Spleen (tissue), 11 donors: ENCODE measurements at regions not wholly inside any gene's neighbourhood (a gene's known extent, or its start where the extent isn't known, plus 50 kb on each side); places are given as distances from the start of the nearest gene placed in this dataset.

Source experiments
- DNase-seq: peaks from one replicate; pipeline ENCODE4 v3.0.0-alpha.2; 2020
- H3K27ac ChIP-seq, 8 donors: fragments of 200-600 bp; sonication (generic) in 7 of 8; 1 replicate in 4 of 8; 2 replicates in 4 of 8; pipeline versions ENCODE4 v1.5.0 to v1.8.0; 2016 to 2021; ENCODE audit warnings: inconsistent platforms in 4 of 8, mild to moderate bottlenecking in 4 of 8, moderate library complexity in 1 of 8
- H3K27me3 ChIP-seq, 7 donors: fragments of 200-600 bp; sonication (generic) in 6 of 7; replicated peaks in 1 of 7; 1 replicate in 4 of 7; 2 replicates in 3 of 7; pipeline versions ENCODE4 v1.5.0 to v1.8.0; 2016 to 2021; ENCODE audit warnings: inconsistent platforms in 3 of 7, mild to moderate bottlenecking in 1 of 7
- H3K36me3 ChIP-seq, 6 donors: fragments of 200-600 bp; sonication (generic) in 5 of 6; 1 replicate in 4 of 6; 2 replicates in 2 of 6; pipeline versions ENCODE4 v1.5.0 to v1.8.0; 2016 to 2021; ENCODE audit warnings: inconsistent platforms in 2 of 6
- H3K4me1 ChIP-seq, 6 donors: fragments of 200-600 bp; sonication (generic) in 5 of 6; 1 replicate in 3 of 6; 2 replicates in 3 of 6; pipeline versions ENCODE4 v1.5.0 to v1.8.0; 2016 to 2021; ENCODE audit warnings: inconsistent platforms in 3 of 6
- H3K4me3 ChIP-seq, 8 donors: fragments of 200-600 bp; sonication (generic) in 7 of 8; 1 replicate in 4 of 8; 2 replicates in 4 of 8; pipeline versions ENCODE4 v1.5.0 to v1.8.0; 2016 to 2021; ENCODE audit warnings: inconsistent platforms in 4 of 8, mild to moderate bottlenecking in 4 of 8, moderate library complexity in 2 of 8
- H3K9me3 ChIP-seq, 8 donors: fragments of 200-600 bp; sonication (generic) in 7 of 8; 1 replicate in 4 of 8; 2 replicates in 4 of 8; pipeline versions ENCODE4 v1.5.0 to v1.8.0; 2016 to 2021; ENCODE audit warnings: inconsistent platforms in 4 of 8
- POLR2A ChIP-seq, 3 donors: fragments of 450-650 bp; IDR thresholded peaks; one replicate each; pipeline ENCODE4 v1.5.1; 2017; ENCODE audit warnings: antibody characterized with exemption in 3 of 3, mild to moderate bottlenecking in 1 of 3
- POLR2AphosphoS5 ChIP-seq, 3 donors: sonication (generic); formaldehyde crosslinking; IDR thresholded peaks; one replicate each; pipeline ENCODE4 v1.5.1; 2017; ENCODE audit warnings: antibody characterized with exemption in 3 of 3
- WGBS, 5 donors: extraction: QIAGEN DNeasy Blood & Tissue Kit in 3 of 5; methylation state at CpG; one replicate each; pipeline versions ENCODE4 v1.1.5 to v1.1.7; 2013 to 2018; 5-methylcytosine and 5-hydroxymethylcytosine counted together
- intact Hi-C: fragments of 100-400 bp; cut with DNase I; formaldehyde crosslinking; loops from one replicate; pipeline ENCODE4 v1.15.0; 2023; ENCODE audit warnings: low total_unique reads
- TF ChIP-seq, protein P1 (sequence below), 11 experiments: fragments of 200-600 bp in 7 of 11; fragments of 450-650 bp in 4 of 11; sonication (generic) in 4 of 11; IDR thresholded peaks in 8 of 11; conservative IDR thresholded peaks in 3 of 11; 1 replicate in 7 of 11; 2 replicates in 4 of 11; pipeline versions ENCODE4 v1.4.0 to v1.8.0; 2016 to 2021; ENCODE audit warnings: antibody characterized with exemption in 11 of 11, inconsistent platforms in 4 of 11, mild to moderate bottlenecking in 1 of 11
- donor health status: healthy with polysubstance abuse.
- donor health status: DM: no; HTN: no; CAD: no; lungs with moderate emphysema.
- donor health status: DM: no; HTN: no; CAD: no.
- donor health status: Bipolar disorder and iron deficiency.
- donor health status: healthy.
- donor health status: DM: no; HTN: no; CAD: no.
- donor health status: DM: yes; HTN: yes; CAD: no.

DNA sequence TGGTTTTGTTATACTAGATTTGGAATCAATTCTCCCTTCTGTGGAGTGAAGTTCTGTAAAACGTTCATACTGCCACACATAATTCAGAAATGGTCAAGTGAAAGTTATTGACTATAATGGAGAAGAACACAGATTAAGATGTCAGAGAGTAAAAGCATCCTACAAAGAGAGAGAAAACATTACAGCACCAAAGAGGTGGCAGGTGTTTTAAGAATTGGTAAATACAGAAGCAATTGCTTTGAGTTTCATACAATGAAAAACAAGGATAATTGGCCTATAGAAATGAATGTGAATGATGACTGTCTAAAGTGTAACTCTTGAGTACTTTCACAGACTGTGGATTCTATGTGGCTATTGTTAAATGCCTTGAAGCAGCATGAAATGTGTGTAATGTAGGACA is 435.6 kb upstream of the SMIM31 start:
- Histone ChIP-seq H3K27ac (no peak overlapping the region), H3K4me3 (no peak overlapping the region), H3K4me1 (no peaks in the 10 kb centered on the region), H3K27me3 (no peaks in the 10 kb centered on the region), H3K9me3 (no peaks in the 10 kb centered on the region), H3K36me3 (no peaks in the 10 kb centered on the region)
- DNase-seq: no peak
- 41 to 65% (median 54%) methylated on average over 1 of the region's 1 CpG for WGBS, 5 donors
- TF ChIP-seq POLR2A (IDR thresholded peaks at IDR 0.05) (no peak), POLR2AphosphoS5 (IDR thresholded peaks at IDR 0.05) (no peak)
- TF ChIP-seq, protein P1, sequence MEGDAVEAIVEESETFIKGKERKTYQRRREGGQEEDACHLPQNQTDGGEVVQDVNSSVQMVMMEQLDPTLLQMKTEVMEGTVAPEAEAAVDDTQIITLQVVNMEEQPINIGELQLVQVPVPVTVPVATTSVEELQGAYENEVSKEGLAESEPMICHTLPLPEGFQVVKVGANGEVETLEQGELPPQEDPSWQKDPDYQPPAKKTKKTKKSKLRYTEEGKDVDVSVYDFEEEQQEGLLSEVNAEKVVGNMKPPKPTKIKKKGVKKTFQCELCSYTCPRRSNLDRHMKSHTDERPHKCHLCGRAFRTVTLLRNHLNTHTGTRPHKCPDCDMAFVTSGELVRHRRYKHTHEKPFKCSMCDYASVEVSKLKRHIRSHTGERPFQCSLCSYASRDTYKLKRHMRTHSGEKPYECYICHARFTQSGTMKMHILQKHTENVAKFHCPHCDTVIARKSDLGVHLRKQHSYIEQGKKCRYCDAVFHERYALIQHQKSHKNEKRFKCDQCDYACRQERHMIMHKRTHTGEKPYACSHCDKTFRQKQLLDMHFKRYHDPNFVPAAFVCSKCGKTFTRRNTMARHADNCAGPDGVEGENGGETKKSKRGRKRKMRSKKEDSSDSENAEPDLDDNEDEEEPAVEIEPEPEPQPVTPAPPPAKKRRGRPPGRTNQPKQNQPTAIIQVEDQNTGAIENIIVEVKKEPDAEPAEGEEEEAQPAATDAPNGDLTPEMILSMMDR (IDR thresholded peaks at IDR 0.05 in 8 of 11, conservative IDR thresholded peaks at IDR 0.05 in 3 of 11): no peak
- intact Hi-C loops: no loop called here

- intact Hi-C loops: no loop called here
- no peak for DNase-seq
- TF ChIP-seq POLR2AphosphoS5 (IDR thresholded peaks at IDR 0.05): no peak
- no peak for TF ChIP-seq POLR2A (IDR thresholded peaks at IDR 0.05)
- TF ChIP-seq, protein P1 (IDR thresholded peaks at IDR 0.05 in 8 of 11, conservative IDR thresholded peaks at IDR 0.05 in 3 of 11): no peak
- no peak overlapping the region for H3K4me3 ChIP-seq
- no peaks in the 10 kb centered on the region for H3K4me1 ChIP-seq
- no peaks in the 10 kb centered on the region for H3K36me3 ChIP-seq
- H3K9me3 ChIP-seq: no peaks in the 10 kb centered on the region
- H3K27ac ChIP-seq: no peak overlapping the region
- H3K27me3 ChIP-seq: no peaks in the 10 kb centered on the region
These were observed 434.2 kb upstream of the SMIM31 start for GRCh38 chr4:164319688-164320087.

- no peaks in the 10 kb centered on the region for H3K27me3 ChIP-seq
- intact Hi-C loops: no loop called here
- WGBS, 5 donors: 65 to 77% (median 73%) methylated on average over 6 of the region's 6 CpGs
- TF ChIP-seq, protein P1 (IDR thresholded peaks at IDR 0.05 in 8 of 11, conservative IDR thresholded peaks at IDR 0.05 in 3 of 11): no peak
- TF ChIP-seq POLR2A (IDR thresholded peaks at IDR 0.05) (no peak), POLR2AphosphoS5 (IDR thresholded peaks at IDR 0.05) (no peak)
- no peaks in the 10 kb centered on the region for H3K9me3 ChIP-seq
- no peak overlapping the region for H3K4me3 ChIP-seq
- DNase-seq: no peak
- H3K27ac ChIP-seq: no peak overlapping the region
- no peaks in the 10 kb centered on the region for H3K4me1 ChIP-seq
- H3K36me3 ChIP-seq: no peaks in the 10 kb centered on the region
These were observed 433.1 kb upstream of the SMIM31 start for GRCh38 chr4:164320847-164321246.

DNA sequence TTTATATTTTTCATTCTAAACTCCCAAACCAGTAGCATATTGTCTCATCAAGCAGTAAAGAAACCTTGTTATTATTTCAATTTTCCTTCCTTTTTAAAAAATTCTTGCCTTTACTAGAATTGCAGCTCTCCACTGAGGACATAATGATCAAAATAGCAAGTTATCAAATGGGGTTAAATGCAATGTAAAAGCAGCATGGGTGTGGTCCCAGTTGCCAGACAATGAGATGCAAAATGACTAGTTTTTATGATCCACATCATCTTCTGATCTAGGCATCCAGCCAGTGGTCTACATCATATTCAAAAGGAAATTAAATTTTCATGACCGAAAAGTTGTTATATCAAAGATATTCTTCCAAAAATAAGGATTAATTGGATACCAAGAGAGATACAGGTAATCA is 427.9 kb upstream of the SMIM31 start:
- H3K27me3 ChIP-seq: no peaks in the 10 kb centered on the region
- no peak for TF ChIP-seq POLR2A (IDR thresholded peaks at IDR 0.05)
- TF ChIP-seq, protein P1 (IDR thresholded peaks at IDR 0.05 in 8 of 11, conservative IDR thresholded peaks at IDR 0.05 in 3 of 11): no peak
- no peak for TF ChIP-seq POLR2AphosphoS5 (IDR thresholded peaks at IDR 0.05)
- no peak overlapping the region for H3K27ac ChIP-seq
- 83 to 92% (median 89%) methylated on average over 1 of the region's 1 CpG for WGBS, 5 donors
- H3K4me3 ChIP-seq: no peak overlapping the region
- no peaks in the 10 kb centered on the region for H3K4me1 ChIP-seq
- no peak for DNase-seq
- H3K9me3 ChIP-seq: no peaks in the 10 kb centered on the region
- H3K36me3 ChIP-seq: no peaks in the 10 kb centered on the region
- intact Hi-C loops: no loop called here
